GM18873 (cell line): ENCODE measurements at regions not wholly inside any gene's neighbourhood (a gene's known extent, or its start where the extent isn't known, plus 50 kb on each side); places are given as distances from the start of the nearest gene placed in this dataset.
"Not testable (repeated sequence)": the region's sequence is repeated elsewhere in the genome, so short reads cannot be mapped to it uniquely, and the experiment has no call there.

Experiments
- ATAC-seq: cut with Tn5 transposase; IDR thresholded peaks from one replicate; pipeline ENCODE4 v1.9.1; 2021; ENCODE audit warnings: mild to moderate bottlenecking, moderate library complexity, moderate number of reproducible peaks; ENCODE audit not compliant: unreplicated experiment, low FRiP score

GRCh38 chr12:74671421-74671820 lies 133.8 kb downstream of the ATXN7L3B start:
- no peak for ATAC-seq

GRCh38 chr12:74676955-74677354 lies 139.3 kb downstream of the ATXN7L3B start:
- ATAC-seq: not testable (repeated sequence)

- no peak for ATAC-seq
These were observed 147.8 kb downstream of the ATXN7L3B start for GRCh38 chr12:74685385-74685784.

- ATAC-seq: no peak
These were observed 151.5 kb downstream of the ATXN7L3B start for GRCh38 chr12:74689071-74689655.

- no peak for ATAC-seq
These were observed 152.3 kb downstream of the ATXN7L3B start for GRCh38 chr12:74689929-74690328.

GRCh38 chr12:74719447-74719846 lies 181.8 kb downstream of the ATXN7L3B start:
- no peak for ATAC-seq

- ATAC-seq: no peak
These were observed 185.1 kb downstream of the ATXN7L3B start for GRCh38 chr12:74722709-74723108.

GRCh38 chr12:74725154-74725553 lies 187.5 kb downstream of the ATXN7L3B start:
- ATAC-seq: no peak

- ATAC-seq: no peak
These were observed 190.4 kb downstream of the ATXN7L3B start for GRCh38 chr12:74728006-74728405.

- ATAC-seq: no peak
These were observed 194.6 kb downstream of the ATXN7L3B start for GRCh38 chr12:74732164-74732784.

- no peak for ATAC-seq
These were observed 195.2 kb downstream of the ATXN7L3B start for GRCh38 chr12:74732826-74733225.

GRCh38 chr12:74741112-74741511 lies 203.5 kb downstream of the ATXN7L3B start:
- ATAC-seq: no peak

- ATAC-seq: no peak
These were observed 209.7 kb downstream of the ATXN7L3B start for GRCh38 chr12:74747305-74747704.

- ATAC-seq: no peak
These were observed 213.8 kb downstream of the ATXN7L3B start for GRCh38 chr12:74751441-74751840.

GRCh38 chr12:74752215-74752614 lies 214.6 kb downstream of the ATXN7L3B start:
- no peak for ATAC-seq

- no peak for ATAC-seq
These were observed 232.9 kb downstream of the ATXN7L3B start for GRCh38 chr12:74770552-74770951.

GRCh38 chr12:74775276-74775675 lies 237.6 kb downstream of the ATXN7L3B start:
- no peak for ATAC-seq

GRCh38 chr12:74776378-74776777 lies 238.7 kb downstream of the ATXN7L3B start:
- ATAC-seq: no peak

GRCh38 chr12:74780182-74780849 lies 242.7 kb downstream of the ATXN7L3B start:
- no peak for ATAC-seq

GRCh38 chr12:74780850-74781241 lies 243.2 kb downstream of the ATXN7L3B start:
- not testable (repeated sequence) for ATAC-seq

GRCh38 chr12:74781991-74782485 lies 244.4 kb downstream of the ATXN7L3B start:
- no peak for ATAC-seq

GRCh38 chr12:74790931-74791330 lies 253.3 kb downstream of the ATXN7L3B start:
- no peak for ATAC-seq
